ENCODE measurements at regions not wholly inside any gene's neighbourhood (a gene's known extent, or its start where the extent isn't known, plus 50 kb on each side); places are given as distances from the start of the nearest gene placed in this dataset.

- TF ChIP-seq CTCF (IDR thresholded peaks at IDR 0.05; ENCODE audit: control insufficient read depth, insufficient read depth, low read depth, low read length, missing control alignments): no peak
- no peak for DNase-seq (ENCODE audit: low read depth)
- no peak overlapping the region for H3K4me3 ChIP-seq (ENCODE audit: control insufficient read depth, low read depth, low read length)
Measured at GRCh38 chr15:25186411-25186810, 231.6 kb downstream of the SNRPN start.

DNA sequence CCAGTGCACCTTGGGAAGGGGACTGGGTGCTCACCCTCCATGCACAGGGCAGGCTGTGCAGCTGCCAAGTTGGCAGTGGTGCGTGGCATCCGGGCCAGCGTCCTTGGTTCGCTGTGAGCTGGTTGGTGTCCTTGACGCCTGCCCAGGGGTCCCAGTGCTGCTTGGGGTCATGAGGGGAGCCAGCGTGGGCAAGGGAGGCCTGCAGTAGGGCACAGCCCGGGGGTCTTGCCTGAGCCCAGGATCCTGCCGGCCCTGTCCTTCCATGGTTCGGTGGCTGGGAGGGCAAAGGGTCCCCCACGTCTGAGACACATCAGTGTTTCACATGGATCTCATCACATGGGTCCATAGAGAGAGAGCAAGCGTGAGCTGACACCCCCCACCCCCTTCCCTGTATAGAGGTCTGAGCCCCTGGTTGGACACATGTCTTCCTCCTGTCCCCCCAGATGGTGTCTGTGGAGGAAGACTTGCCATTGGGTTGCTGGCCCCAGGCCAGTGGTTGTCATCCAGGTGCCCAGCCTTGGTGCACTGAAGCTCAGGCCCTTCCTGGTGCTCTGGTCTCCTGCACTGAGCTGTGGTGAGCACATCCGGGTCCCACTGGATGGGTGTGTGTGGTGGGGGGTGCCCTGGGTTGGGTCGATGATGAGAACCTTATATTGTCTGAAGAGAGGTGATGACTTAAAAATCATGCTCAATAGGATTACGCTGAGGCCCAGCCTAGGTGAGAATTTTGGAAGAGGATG is 232.3 kb downstream of the SNRPN start:
- no peak overlapping the region for H3K4me3 ChIP-seq (ENCODE audit: control insufficient read depth, low read depth, low read length)
- no peak for DNase-seq (ENCODE audit: low read depth)
- no peak for TF ChIP-seq CTCF (IDR thresholded peaks at IDR 0.05; ENCODE audit: control insufficient read depth, insufficient read depth, low read depth, low read length, missing control alignments)

- no peak for DNase-seq (ENCODE audit: low read depth)
- TF ChIP-seq CTCF (IDR thresholded peaks at IDR 0.05; ENCODE audit: control insufficient read depth, insufficient read depth, low read depth, low read length, missing control alignments): no peak
- H3K4me3 ChIP-seq (ENCODE audit: control insufficient read depth, low read depth, low read length): no peak overlapping the region
Measured at GRCh38 chr15:25188051-25188450, 233.3 kb downstream of the SNRPN start.

- no peak overlapping the region for H3K4me3 ChIP-seq (ENCODE audit: control insufficient read depth, low read depth, low read length)
- TF ChIP-seq CTCF (IDR thresholded peaks at IDR 0.05; ENCODE audit: control insufficient read depth, insufficient read depth, low read depth, low read length, missing control alignments): no peak
- no peak for DNase-seq (ENCODE audit: low read depth)
Measured at GRCh38 chr15:25188551-25189101, 233.8 kb downstream of the SNRPN start.

DNA sequence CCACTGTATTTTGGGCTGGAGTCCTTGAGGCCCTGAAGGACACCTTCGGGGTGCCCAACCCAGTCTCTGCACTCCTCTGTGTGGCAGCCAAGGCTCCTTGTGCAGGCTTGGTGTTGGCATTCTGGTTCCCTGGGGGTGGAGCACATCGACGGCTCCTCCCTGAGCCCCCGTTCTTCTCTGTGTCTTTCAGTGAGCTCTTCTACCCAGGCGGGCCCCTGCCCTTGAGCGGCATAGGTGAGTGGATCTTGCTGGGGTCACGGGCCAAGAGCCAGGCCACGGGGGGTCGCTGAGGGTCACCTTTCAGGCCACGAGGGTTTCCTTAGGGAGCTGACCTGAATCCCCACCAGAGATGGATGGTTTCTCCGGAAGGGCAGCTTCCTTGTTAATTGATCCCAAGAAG is 234.8 kb downstream of the SNRPN start:
- no peak overlapping the region for H3K4me3 ChIP-seq (ENCODE audit: control insufficient read depth, low read depth, low read length)
- no peak for TF ChIP-seq CTCF (IDR thresholded peaks at IDR 0.05; ENCODE audit: control insufficient read depth, insufficient read depth, low read depth, low read length, missing control alignments)
- no peak for DNase-seq (ENCODE audit: low read depth)

DNA sequence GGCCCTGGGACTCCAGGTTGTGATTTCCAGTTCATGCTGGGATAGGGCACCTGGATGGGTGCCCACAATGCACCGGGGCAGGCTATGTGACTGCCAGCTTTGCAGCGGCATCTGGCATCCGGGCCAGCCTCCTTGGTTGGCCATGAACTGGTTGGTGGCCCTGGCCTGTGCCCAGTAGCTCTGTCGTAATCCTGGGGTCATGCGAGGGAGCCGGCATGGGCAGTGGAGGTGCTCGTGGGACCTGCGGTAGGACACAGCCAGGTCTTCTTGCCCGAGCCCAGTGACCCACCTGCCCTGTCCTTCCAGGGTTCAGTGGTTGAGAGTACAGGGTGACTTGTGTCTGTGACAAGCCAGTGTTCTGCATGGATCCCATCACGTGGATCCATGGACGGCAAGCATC is 237.9 kb downstream of the SNRPN start:
- no peak for TF ChIP-seq CTCF (IDR thresholded peaks at IDR 0.05; ENCODE audit: control insufficient read depth, insufficient read depth, low read depth, low read length, missing control alignments)

More for the DNA sequence above, 237.9 kb downstream of the SNRPN start:
- no peak overlapping the region for H3K4me3 ChIP-seq (ENCODE audit: control insufficient read depth, low read depth, low read length)
- DNase-seq (ENCODE audit: low read depth): no peak
